Esophagus squamous epithelium (tissue), 5 donors: ENCODE measurements at regions not wholly inside any gene's neighbourhood (a gene's known extent, or its start where the extent isn't known, plus 50 kb on each side); places are given as distances from the start of the nearest gene placed in this dataset.

Experiments
- DNase-seq: peaks from one replicate; lab custom pipeline; 2025; lab: John Stamatoyannopoulos, UW
- H3K27ac ChIP-seq, 4 donors: fragments of 200-600 bp; sonication (generic); one replicate each; pipeline ENCODE4 v1.5.1; 2016 to 2019; ENCODE audit warnings: mild to moderate bottlenecking in 1 of 4
- H3K27me3 ChIP-seq, 4 donors: fragments of 200-600 bp; sonication (generic); 1 replicate in 3 of 4; 2 replicates in 1 of 4; pipeline versions ENCODE4 v1.5.1 to v1.6.0; 2017 to 2021; ENCODE audit warnings: antibody characterized with exemption in 1 of 4
- H3K36me3 ChIP-seq, 3 donors: fragments of 200-600 bp; sonication (generic); one replicate each; pipeline ENCODE4 v1.5.1; 2016 to 2019
- H3K4me1 ChIP-seq, 3 donors: fragments of 200-600 bp; sonication (generic); one replicate each; pipeline ENCODE4 v1.5.1; 2017 to 2019
- H3K4me3 ChIP-seq, 4 donors: fragments of 200-600 bp; sonication (generic); 1 replicate in 3 of 4; 2 replicates in 1 of 4; pipeline ENCODE4 v1.5.1; 2016 to 2019; ENCODE audit warnings: mild to moderate bottlenecking in 2 of 4, moderate library complexity in 1 of 4
- H3K9me3 ChIP-seq, 3 donors: fragments of 200-600 bp; sonication (generic); one replicate each; pipeline ENCODE4 v1.5.1; 2016 to 2019
- POLR2A ChIP-seq, 4 donors: fragments of 450-650 bp; IDR thresholded peaks; one replicate each; pipeline ENCODE4 v1.6.1; 2017; ENCODE audit warnings: antibody characterized with exemption in 4 of 4, mild to moderate bottlenecking in 4 of 4, moderate library complexity in 3 of 4
- WGBS, 2 donors: methylation state at CpG; one replicate each; pipeline ENCODE4 v1.1.5; 2018; 5-methylcytosine and 5-hydroxymethylcytosine counted together
- intact Hi-C: fragments of 100-400 bp; cut with DNase I; formaldehyde crosslinking; loops from one replicate; pipeline ENCODE4 v1.15.0; 2022
- TF ChIP-seq, protein P1 (sequence below), 6 experiments: fragments of 450-650 bp in 4 of 6; fragments of 200-600 bp in 2 of 6; sonication (generic) in 2 of 6; IDR thresholded peaks; one replicate each; pipeline ENCODE4 v1.5.1; 2016 to 2019; ENCODE audit warnings: antibody characterized with exemption in 6 of 6, mild to moderate bottlenecking in 4 of 6, moderate library complexity in 4 of 6
- donor health status: DM: yes; HTN: yes; CAD: no.

DNA sequence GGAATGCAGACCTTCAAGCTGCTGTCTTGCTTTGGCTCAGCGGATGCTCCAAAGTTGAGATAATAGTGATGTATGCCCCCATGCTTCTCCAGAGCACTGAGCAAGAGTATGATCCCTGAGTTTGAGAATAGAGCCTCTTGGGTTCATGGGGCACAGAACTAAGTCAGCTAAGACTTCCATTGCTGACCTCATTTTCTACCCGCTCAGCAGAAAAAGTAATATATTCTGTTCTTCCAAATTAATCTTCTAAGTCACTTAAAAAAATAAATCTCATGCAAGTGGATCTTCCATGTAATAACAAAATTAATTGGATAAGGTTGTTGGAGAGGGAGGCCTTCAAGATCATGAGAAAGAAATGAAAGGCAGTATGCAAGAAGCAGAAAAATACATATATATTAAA is 483.9 kb downstream of the DNAH5 start:
- H3K4me3 ChIP-seq, result no peak overlapping the region
- H3K27me3 ChIP-seq, result no peaks in the 10 kb centered on the region
- no peaks in the 10 kb centered on the region for H3K36me3 ChIP-seq
- intact Hi-C loops, result no loop called here
- TF ChIP-seq, protein P1, sequence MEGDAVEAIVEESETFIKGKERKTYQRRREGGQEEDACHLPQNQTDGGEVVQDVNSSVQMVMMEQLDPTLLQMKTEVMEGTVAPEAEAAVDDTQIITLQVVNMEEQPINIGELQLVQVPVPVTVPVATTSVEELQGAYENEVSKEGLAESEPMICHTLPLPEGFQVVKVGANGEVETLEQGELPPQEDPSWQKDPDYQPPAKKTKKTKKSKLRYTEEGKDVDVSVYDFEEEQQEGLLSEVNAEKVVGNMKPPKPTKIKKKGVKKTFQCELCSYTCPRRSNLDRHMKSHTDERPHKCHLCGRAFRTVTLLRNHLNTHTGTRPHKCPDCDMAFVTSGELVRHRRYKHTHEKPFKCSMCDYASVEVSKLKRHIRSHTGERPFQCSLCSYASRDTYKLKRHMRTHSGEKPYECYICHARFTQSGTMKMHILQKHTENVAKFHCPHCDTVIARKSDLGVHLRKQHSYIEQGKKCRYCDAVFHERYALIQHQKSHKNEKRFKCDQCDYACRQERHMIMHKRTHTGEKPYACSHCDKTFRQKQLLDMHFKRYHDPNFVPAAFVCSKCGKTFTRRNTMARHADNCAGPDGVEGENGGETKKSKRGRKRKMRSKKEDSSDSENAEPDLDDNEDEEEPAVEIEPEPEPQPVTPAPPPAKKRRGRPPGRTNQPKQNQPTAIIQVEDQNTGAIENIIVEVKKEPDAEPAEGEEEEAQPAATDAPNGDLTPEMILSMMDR (IDR thresholded peaks at IDR 0.05), result no peak
- TF ChIP-seq POLR2A (IDR thresholded peaks at IDR 0.05), result no peak
- H3K9me3 ChIP-seq, result no peaks in the 10 kb centered on the region
- H3K4me1 ChIP-seq, result no peaks in the 10 kb centered on the region
- DNase-seq, result no peak
- no peak overlapping the region for H3K27ac ChIP-seq
- WGBS, 2 donors, result 87 to 92% methylated on average over 2 of the region's 2 CpGs

DNA sequence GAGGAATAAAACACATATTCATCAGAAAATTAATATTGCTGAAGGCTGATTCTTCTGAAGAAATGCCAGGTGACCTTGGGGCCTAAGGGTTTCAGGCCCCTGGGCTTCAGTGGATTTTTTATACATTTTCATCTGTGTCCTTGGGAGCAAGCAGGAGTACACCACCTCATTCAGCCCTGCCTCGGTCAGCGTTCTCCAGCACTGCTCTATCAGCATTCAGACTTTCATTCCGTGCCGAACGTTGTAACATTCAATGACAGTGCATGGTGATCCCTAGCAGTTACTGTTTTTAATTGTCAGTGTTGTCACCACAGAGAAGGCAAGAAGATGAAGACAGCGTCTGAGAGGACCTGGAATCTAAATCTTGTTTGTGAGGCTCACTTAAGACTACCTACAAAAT is 490.4 kb downstream of the DNAH5 start:
- Histone ChIP-seq H3K9me3 (no peaks in the 10 kb centered on the region), H3K4me3 (no peak overlapping the region), H3K36me3 (no peaks in the 10 kb centered on the region), H3K27ac (no peak overlapping the region), H3K27me3 (no peaks in the 10 kb centered on the region), H3K4me1 (no peaks in the 10 kb centered on the region)
- TF ChIP-seq POLR2A (IDR thresholded peaks at IDR 0.05), result no peak
- TF ChIP-seq, protein P1 (IDR thresholded peaks at IDR 0.05), result no peak
- intact Hi-C loops, result no loop called here
- DNase-seq, result no peak
- 80 to 89% methylated on average over 6 of the region's 6 CpGs for WGBS, 2 donors

DNA sequence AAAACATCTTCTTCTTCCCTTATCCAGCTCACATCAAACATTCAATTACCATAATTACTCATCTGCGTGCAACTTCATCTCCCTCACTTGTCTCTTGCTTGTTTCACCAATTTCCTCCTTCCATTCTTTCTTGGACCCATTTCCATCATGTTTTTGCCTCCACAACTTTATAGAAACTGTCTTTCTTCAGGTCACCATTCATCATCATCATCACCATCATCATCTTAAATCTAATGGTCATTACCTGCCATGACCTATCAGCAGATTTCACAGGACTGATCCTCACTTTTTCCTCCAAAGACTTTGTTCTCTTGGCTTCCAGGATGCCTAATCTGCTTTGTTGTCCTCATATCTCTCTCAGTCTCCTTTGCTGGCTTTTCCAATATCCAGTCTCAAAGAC is 495.6 kb downstream of the DNAH5 start:
- no peaks in the 10 kb centered on the region for H3K36me3 ChIP-seq
- no peak overlapping the region for H3K4me3 ChIP-seq
- TF ChIP-seq POLR2A (IDR thresholded peaks at IDR 0.05), result no peak
- TF ChIP-seq, protein P1 (IDR thresholded peaks at IDR 0.05), result no peak
- intact Hi-C loops, result no loop called here
- 67 to 83% methylated on average over 1 of the region's 1 CpG for WGBS, 2 donors
- H3K27ac ChIP-seq, result no peak overlapping the region
- H3K4me1 ChIP-seq, result no peaks in the 10 kb centered on the region
- H3K9me3 ChIP-seq, result no peaks in the 10 kb centered on the region
- no peak for DNase-seq
- H3K27me3 ChIP-seq, result no peaks in the 10 kb centered on the region

DNA sequence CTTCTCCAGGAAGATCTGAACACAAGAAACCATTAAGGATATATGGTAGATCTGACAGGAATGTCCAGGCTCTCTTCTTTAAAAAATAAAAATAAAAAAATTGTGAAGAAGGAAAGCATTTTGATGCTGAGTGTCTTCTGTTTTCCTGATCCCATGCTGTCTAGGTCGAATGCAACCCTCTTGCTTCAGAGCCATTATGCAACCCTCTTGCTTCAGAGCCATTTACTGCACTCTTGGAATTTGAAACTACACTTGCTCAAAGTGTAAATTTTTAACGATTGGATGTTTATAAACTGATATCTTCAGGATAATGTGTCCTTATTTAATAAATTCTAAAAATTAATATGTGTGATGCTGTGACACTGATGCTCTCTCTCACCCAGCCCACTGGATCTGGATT is 505.1 kb downstream of the DNAH5 start:
- DNase-seq, result no peak
- Histone ChIP-seq H3K4me3 (no peak overlapping the region), H3K4me1 (no peaks in the 10 kb centered on the region), H3K27ac (no peak overlapping the region), H3K9me3 (no peaks in the 10 kb centered on the region), H3K36me3 (no peaks in the 10 kb centered on the region), H3K27me3 (no peaks in the 10 kb centered on the region)
- WGBS, 2 donors, result 51 to 54% methylated on average over 2 of the region's 2 CpGs
- intact Hi-C loops, result no loop called here
- TF ChIP-seq, protein P1 (IDR thresholded peaks at IDR 0.05), result no peak
- TF ChIP-seq POLR2A (IDR thresholded peaks at IDR 0.05), result no peak

DNA sequence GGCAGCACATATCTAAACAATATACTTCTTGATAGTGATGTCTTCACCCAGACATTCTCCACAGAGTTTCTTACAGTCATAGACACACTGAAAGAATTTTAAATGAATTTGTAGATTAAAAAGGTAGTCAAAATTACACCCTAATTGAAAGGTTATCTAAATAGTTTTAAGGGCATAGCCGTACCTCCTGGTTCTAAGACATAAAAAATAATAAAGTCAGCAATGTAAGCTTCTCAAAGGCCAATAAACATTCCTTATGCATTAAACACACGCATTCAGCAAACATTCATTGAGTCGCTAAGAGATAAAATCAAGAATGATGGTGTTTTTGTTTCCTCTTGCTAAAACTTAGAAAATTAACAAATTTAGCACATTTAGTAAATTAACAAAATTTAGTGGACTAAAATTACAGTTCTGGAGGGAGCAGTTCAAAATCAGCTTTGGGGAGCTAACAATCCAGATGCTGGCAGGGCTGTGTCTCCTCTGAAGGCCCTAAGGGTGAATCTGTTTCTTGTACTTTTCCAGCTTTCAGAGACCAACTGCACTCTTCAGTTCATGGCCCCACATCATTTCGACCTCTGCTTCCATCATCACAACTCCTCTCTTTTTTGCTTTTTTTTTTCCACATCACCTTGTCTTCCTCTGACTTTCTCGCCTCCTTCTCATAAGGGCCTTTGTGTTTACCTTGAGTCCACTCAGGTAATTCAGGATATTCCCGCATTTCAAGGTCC is 516.5 kb downstream of the DNAH5 start:
- TF ChIP-seq, protein P1 (IDR thresholded peaks at IDR 0.05), result no peak
- no peak for TF ChIP-seq POLR2A (IDR thresholded peaks at IDR 0.05)
- Histone ChIP-seq H3K4me1 (no peaks in the 10 kb centered on the region), H3K27me3 (no peaks in the 10 kb centered on the region), H3K36me3 (no peaks in the 10 kb centered on the region), H3K9me3 (no peaks in the 10 kb centered on the region), H3K27ac (no peak overlapping the region), H3K4me3 (no peak overlapping the region)
- 74 to 75% methylated on average over 6 of the region's 6 CpGs for WGBS, 2 donors
- DNase-seq, result no peak
- intact Hi-C loops, result no loop called here
